BLaER1 treated with 17β-estradiol and CSF1 and Interleukin-3, amounts not matched to agents 10 nM and 100 nM (cell line): ENCODE measurements at regions not wholly inside any gene's neighbourhood (a gene's known extent, or its start where the extent isn't known, plus 50 kb on each side); places are given as distances from the start of the nearest gene placed in this dataset.
A peak's percentile ranks its signal among the peaks of the same experiment; 100 is the strongest.

Experiments
- H3K27ac ChIP-seq, 11 experiments: shearing (Covaris generic); formaldehyde crosslinking; 2 replicates each; pipeline ENCODE4 v1.8.1; 2022
- H3K27me3 ChIP-seq, 11 experiments: shearing (Covaris generic); formaldehyde crosslinking; 2 replicates each; pipeline ENCODE4 v1.8.1; 2022
- H3K36me3 ChIP-seq, 11 experiments: shearing (Covaris generic); formaldehyde crosslinking; 2 replicates each; pipeline ENCODE4 v1.8.1; 2022
- H3K4me1 ChIP-seq, 10 experiments: shearing (Covaris generic); formaldehyde crosslinking; 2 replicates each; pipeline ENCODE4 v1.8.1; 2022
- H3K4me2 ChIP-seq, 11 experiments: shearing (Covaris generic); formaldehyde crosslinking; 2 replicates each; pipeline ENCODE4 v1.8.1; 2022
- H3K4me3 ChIP-seq, 10 experiments: shearing (Covaris generic); formaldehyde crosslinking; 2 replicates each; pipeline ENCODE4 v1.8.1; 2022
- H3K9ac ChIP-seq, 11 experiments: shearing (Covaris generic); formaldehyde crosslinking; 2 replicates each; pipeline ENCODE4 v1.8.1; 2022
- H3K9me3 ChIP-seq, 11 experiments: shearing (Covaris generic); formaldehyde crosslinking; replicated peaks in 1 of 11; 2 replicates each; pipeline ENCODE4 v1.8.1; 2022
- H4K20me1 ChIP-seq, 11 experiments: shearing (Covaris generic); formaldehyde crosslinking; 2 replicates each; pipeline ENCODE4 v1.8.1; 2022
- Cebpa-rat ChIP-seq, 11 experiments: shearing (Covaris generic); IDR thresholded peaks; 2 replicates each; pipeline ENCODE4 v1.8.1; 2022

GRCh38 chr15:70347321-70348225 is 249.9 kb upstream of the TLE3 start:
- no peak overlapping the region for H3K4me3 ChIP-seq
- peaks cover 21 to 32% (median 29%) of the 10 kb centered on the region in 10 experiments for H3K4me1 ChIP-seq
- TF ChIP-seq Cebpa-rat (IDR thresholded peaks at IDR 0.05), result no peak
- H3K36me3 ChIP-seq, result no peaks in the 10 kb centered on the region
- H3K9me3 ChIP-seq, result no peaks in the 10 kb centered on the region
- no peaks in the 10 kb centered on the region; a peak in 2 of 22 replicates for H3K27me3 ChIP-seq
- peak overlapping the region; percentile 46 to 86 (median 74) for H3K4me2 ChIP-seq
- H3K9ac ChIP-seq, result no peak overlapping the region
- H3K27ac ChIP-seq, result peak overlapping the region in 4 of 11 experiments; percentile 72 to 85 (median 78); a peak in 7 of 22 replicates
- no peaks in the 10 kb centered on the region for H4K20me1 ChIP-seq

- no peak overlapping the region for H3K4me2 ChIP-seq
- H4K20me1 ChIP-seq, result no peaks in the 10 kb centered on the region
- H3K27ac ChIP-seq, result no peak overlapping the region
- H3K36me3 ChIP-seq, result no peaks in the 10 kb centered on the region
- H3K4me3 ChIP-seq, result no peak overlapping the region
- H3K4me1 ChIP-seq, result peaks cover 21 to 32% (median 29%) of the 10 kb centered on the region in 10 experiments
- H3K27me3 ChIP-seq, result no peaks in the 10 kb centered on the region; a peak in 2 of 22 replicates
- TF ChIP-seq Cebpa-rat (IDR thresholded peaks at IDR 0.05), result no peak
- H3K9me3 ChIP-seq, result no peaks in the 10 kb centered on the region
- no peak overlapping the region for H3K9ac ChIP-seq
Measured at GRCh38 chr15:70345251-70346019, 247.7 kb upstream of the TLE3 start.

GRCh38 chr15:70344666-70345065 is 246.9 kb upstream of the TLE3 start:
- no peaks in the 10 kb centered on the region for H3K9me3 ChIP-seq
- no peak overlapping the region for H3K9ac ChIP-seq
- H3K4me1 ChIP-seq, result peaks cover 19 to 34% (median 23%) of the 10 kb centered on the region in 10 experiments
- no peak for TF ChIP-seq Cebpa-rat (IDR thresholded peaks at IDR 0.05)
- H3K4me3 ChIP-seq, result no peak overlapping the region
- H3K27ac ChIP-seq, result no peak overlapping the region
- H4K20me1 ChIP-seq, result no peaks in the 10 kb centered on the region
- H3K27me3 ChIP-seq, result no peaks in the 10 kb centered on the region; a peak in 2 of 22 replicates
- H3K36me3 ChIP-seq, result no peaks in the 10 kb centered on the region
- H3K4me2 ChIP-seq, result no peak overlapping the region

- H3K9me3 ChIP-seq, result no peaks in the 10 kb centered on the region
- TF ChIP-seq Cebpa-rat (IDR thresholded peaks at IDR 0.05), result no peak
- no peak overlapping the region for H3K4me2 ChIP-seq
- no peaks in the 10 kb centered on the region; a peak in 2 of 22 replicates for H3K27me3 ChIP-seq
- no peaks in the 10 kb centered on the region for H3K36me3 ChIP-seq
- H3K4me1 ChIP-seq, result peaks cover 13 to 28% (median 17%) of the 10 kb centered on the region in 10 experiments
- no peak overlapping the region for H3K9ac ChIP-seq
- H3K4me3 ChIP-seq, result no peak overlapping the region
- no peak overlapping the region for H3K27ac ChIP-seq
- no peaks in the 10 kb centered on the region for H4K20me1 ChIP-seq
Measured at GRCh38 chr15:70343961-70344621, 246.4 kb upstream of the TLE3 start.

GRCh38 chr15:70342554-70343548 is 245.1 kb upstream of the TLE3 start:
- Histone ChIP-seq H3K4me2 (no peak overlapping the region), H3K4me1 (peaks cover 3 to 16% (median 9%) of the 10 kb centered on the region in 10 experiments), H3K36me3 (no peaks in the 10 kb centered on the region), H3K9me3 (no peaks in the 10 kb centered on the region), H3K4me3 (no peak overlapping the region), H3K27ac (no peak overlapping the region), H3K27me3 (no peaks in the 10 kb centered on the region), H3K9ac (no peak overlapping the region), H4K20me1 (no peaks in the 10 kb centered on the region)
- no peak for TF ChIP-seq Cebpa-rat (IDR thresholded peaks at IDR 0.05)

GRCh38 chr15:70342141-70342540 is 244.4 kb upstream of the TLE3 start:
- no peaks in the 10 kb centered on the region for H4K20me1 ChIP-seq
- H3K9me3 ChIP-seq, result 0 out of 22 replicates have a peak, but pooled peaks cover 0 to 3% (median 0%) of the 10 kb centered on the region in 11 experiments
- no peaks in the 10 kb centered on the region for H3K27me3 ChIP-seq
- no peak overlapping the region for H3K27ac ChIP-seq
- H3K9ac ChIP-seq, result no peak overlapping the region
- H3K4me2 ChIP-seq, result no peak overlapping the region
- TF ChIP-seq Cebpa-rat (IDR thresholded peaks at IDR 0.05), result no peak
- H3K4me1 ChIP-seq, result peaks cover 0 to 9% (median 6%) of the 10 kb centered on the region in 10 experiments; a peak in 10 of 20 replicates
- H3K36me3 ChIP-seq, result no peaks in the 10 kb centered on the region
- no peak overlapping the region for H3K4me3 ChIP-seq

GRCh38 chr15:70341566-70341965 is 243.8 kb upstream of the TLE3 start:
- Histone ChIP-seq H4K20me1 (no peaks in the 10 kb centered on the region), H3K9ac (no peak overlapping the region), H3K4me2 (no peak overlapping the region), H3K36me3 (no peaks in the 10 kb centered on the region), H3K9me3 (0 out of 22 replicates have a peak, but pooled peaks cover 0 to 6% (median 0%) of the 10 kb centered on the region in 11 experiments), H3K4me1 (peaks cover 0 to 11% (median 7%) of the 10 kb centered on the region in 10 experiments; a peak in 11 of 20 replicates), H3K27me3 (no peaks in the 10 kb centered on the region), H3K4me3 (no peak overlapping the region), H3K27ac (no peak overlapping the region)
- no peak for TF ChIP-seq Cebpa-rat (IDR thresholded peaks at IDR 0.05)

- no peaks in the 10 kb centered on the region for H3K36me3 ChIP-seq
- no peaks in the 10 kb centered on the region for H3K27me3 ChIP-seq
- TF ChIP-seq Cebpa-rat (IDR thresholded peaks at IDR 0.05), result no peak
- peaks cover 0 to 18% (median 7%) of the 10 kb centered on the region in 10 experiments; a peak in 12 of 20 replicates for H3K4me1 ChIP-seq
- H3K9me3 ChIP-seq, result peaks cover 2 to 12% (median 5%) of the 10 kb centered on the region in 11 experiments; a peak in 21 of 22 replicates
- H3K4me2 ChIP-seq, result peak overlapping the region in 3 of 11 experiments; percentile 11 to 43 (median 19); a peak in 4 of 22 replicates
- H3K27ac ChIP-seq, result no peak overlapping the region
- H3K9ac ChIP-seq, result no peak overlapping the region
- H4K20me1 ChIP-seq, result no peaks in the 10 kb centered on the region
- no peak overlapping the region for H3K4me3 ChIP-seq
Measured at GRCh38 chr15:70340494-70340870, 242.8 kb upstream of the TLE3 start.
